ENCODE measurements at regions not wholly inside any gene's neighbourhood (a gene's known extent, or its start where the extent isn't known, plus 50 kb on each side); places are given as distances from the start of the nearest gene placed in this dataset. TPM values are rescaled to one million over a fixed set of nuclear protein-coding genes. Genes with fewer than 3 reads are reported as not detected.

Small RNA genes in the stretch of these regions (small RNA-seq; reads per million reads assigned to genes)
- not detected for gene AC034244.1

Measured in fibroblast of the aortic adventitia (primary cell).